GM13977 (cell line): ENCODE measurements at regions not wholly inside any gene's neighbourhood (a gene's known extent, or its start where the extent isn't known, plus 50 kb on each side); places are given as distances from the start of the nearest gene placed in this dataset.

Experiments
- DNase-seq: peaks from one replicate; pipeline ENCODE4 v3.0.0; 2012; ENCODE audit warnings: low spot score
- in situ Hi-C: fragments of 300-500 bp; cut with MboI; formaldehyde crosslinking; loops from one replicate; pipeline ENCODE4 v1.12.0; 2022; ENCODE audit warnings: low sequenced_read_pairs, low pct_unique_long_range_greater_than_20kb, mixed read lengths, inconsistent platforms; ENCODE audit not compliant: unreplicated experiment
- TF ChIP-seq, protein P1 (sequence below): IDR thresholded peaks from 2 replicates; pipeline ENCODE4 v1.5.1; 2012; ENCODE audit warnings: mild to moderate bottlenecking, control low read depth; ENCODE audit not compliant: insufficient read depth; ENCODE audit errors: extremely low read depth, missing control alignments

GRCh38 chr4:159434114-159434870 is 331.4 kb downstream of the RAPGEF2 start:
- TF ChIP-seq, protein P1, sequence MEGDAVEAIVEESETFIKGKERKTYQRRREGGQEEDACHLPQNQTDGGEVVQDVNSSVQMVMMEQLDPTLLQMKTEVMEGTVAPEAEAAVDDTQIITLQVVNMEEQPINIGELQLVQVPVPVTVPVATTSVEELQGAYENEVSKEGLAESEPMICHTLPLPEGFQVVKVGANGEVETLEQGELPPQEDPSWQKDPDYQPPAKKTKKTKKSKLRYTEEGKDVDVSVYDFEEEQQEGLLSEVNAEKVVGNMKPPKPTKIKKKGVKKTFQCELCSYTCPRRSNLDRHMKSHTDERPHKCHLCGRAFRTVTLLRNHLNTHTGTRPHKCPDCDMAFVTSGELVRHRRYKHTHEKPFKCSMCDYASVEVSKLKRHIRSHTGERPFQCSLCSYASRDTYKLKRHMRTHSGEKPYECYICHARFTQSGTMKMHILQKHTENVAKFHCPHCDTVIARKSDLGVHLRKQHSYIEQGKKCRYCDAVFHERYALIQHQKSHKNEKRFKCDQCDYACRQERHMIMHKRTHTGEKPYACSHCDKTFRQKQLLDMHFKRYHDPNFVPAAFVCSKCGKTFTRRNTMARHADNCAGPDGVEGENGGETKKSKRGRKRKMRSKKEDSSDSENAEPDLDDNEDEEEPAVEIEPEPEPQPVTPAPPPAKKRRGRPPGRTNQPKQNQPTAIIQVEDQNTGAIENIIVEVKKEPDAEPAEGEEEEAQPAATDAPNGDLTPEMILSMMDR: no peak
- in situ Hi-C loops: loop anchor here (25.0 kb wide), 2 partner anchors 247 to 697 kb away; no protein-coding TSS in a partner anchor
- no peak for DNase-seq

DNA sequence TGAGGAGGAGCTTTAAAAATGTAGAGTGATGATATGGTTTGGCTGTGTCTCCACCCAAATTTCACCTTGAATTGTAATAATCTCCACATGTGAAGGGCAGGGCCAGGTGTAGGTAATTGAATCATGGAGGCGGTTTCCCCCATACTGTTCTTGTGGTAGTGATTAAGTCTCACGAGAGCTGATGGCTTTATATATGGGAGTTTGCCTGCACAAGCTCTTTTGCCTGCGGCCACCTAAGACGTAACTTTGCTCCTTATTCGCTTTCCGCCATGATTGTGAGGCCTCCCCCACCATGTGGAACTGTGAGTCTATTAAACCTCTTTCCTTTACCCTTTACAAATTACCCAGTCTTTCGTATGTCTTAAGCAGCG is 332.0 kb downstream of the RAPGEF2 start:
- DNase-seq: no peak
- in situ Hi-C loops: loop anchor here (25.0 kb wide), 2 partner anchors 248 to 698 kb away; no protein-coding TSS in a partner anchor
- TF ChIP-seq, protein P1: no peak

DNA sequence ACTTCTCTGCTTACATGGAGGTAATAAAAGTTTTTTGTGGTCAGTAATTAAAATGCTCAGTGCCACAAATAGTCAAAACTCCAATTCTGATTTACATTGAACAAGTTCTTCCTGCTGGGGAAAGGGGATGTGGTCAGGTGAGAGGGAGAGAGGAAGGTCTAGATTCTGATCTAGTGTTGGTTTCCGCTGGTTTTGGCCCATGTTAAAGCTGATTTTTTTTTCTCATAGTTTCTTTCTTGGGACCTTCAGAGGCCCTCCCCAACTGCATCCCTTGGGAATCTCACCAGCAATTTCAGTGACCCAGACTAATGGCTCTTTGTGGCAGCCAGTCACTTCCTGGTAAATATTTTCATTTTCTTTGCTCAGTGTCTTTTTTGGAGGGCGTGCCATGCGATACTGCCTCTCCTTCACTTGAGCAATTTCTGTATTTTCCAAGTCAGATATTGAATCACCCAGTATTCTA is 332.7 kb downstream of the RAPGEF2 start:
- DNase-seq: no peak
- in situ Hi-C loops: loop anchor here (25.0 kb wide), 2 partner anchors 248 to 698 kb away; no protein-coding TSS in a partner anchor
- TF ChIP-seq, protein P1: no peak

GRCh38 chr4:159443975-159444374 is 341.1 kb downstream of the RAPGEF2 start:
- in situ Hi-C loops: loop anchor here (25.0 kb wide), 2 partner anchors 257 to 707 kb away; no protein-coding TSS in a partner anchor
- TF ChIP-seq, protein P1: no peak
- no peak for DNase-seq

GRCh38 chr4:159444678-159445077 is 341.8 kb downstream of the RAPGEF2 start:
- DNase-seq: no peak
- in situ Hi-C loops: loop anchor here (25.0 kb wide), 2 partner anchors 257 to 707 kb away; no protein-coding TSS in a partner anchor
- TF ChIP-seq, protein P1: no peak

GRCh38 chr4:159445692-159446091 is 342.8 kb downstream of the RAPGEF2 start:
- DNase-seq: no peak
- TF ChIP-seq, protein P1: no peak
- in situ Hi-C loops: loop anchor here (25.0 kb wide), 2 partner anchors 258 to 708 kb away; no protein-coding TSS in a partner anchor
